HEK293 (cell line): ENCODE measurements at regions not wholly inside any gene's neighbourhood (a gene's known extent, or its start where the extent isn't known, plus 50 kb on each side); places are given as distances from the start of the nearest gene placed in this dataset.

ENCODE experiments used
- HOXC10 ChIP-seq: sonication (generic); formaldehyde crosslinking; IDR thresholded peaks from 2 replicates; pipeline ENCODE4 v1.8.1; 2023; ENCODE audit warnings: mild to moderate bottlenecking, missing genetic modification reagents
- KLF7 ChIP-seq: fragments of 450-650 bp; formaldehyde crosslinking; IDR thresholded peaks from 2 replicates; pipeline ENCODE4 v1.5.1; 2016; ENCODE audit warnings: missing biosample characterization, missing genetic modification characterization, borderline replicate concordance
- SP2 ChIP-seq: fragments of 450-650 bp; formaldehyde crosslinking; IDR thresholded peaks from 2 replicates; pipeline ENCODE4 v1.5.1; 2016; ENCODE audit warnings: missing biosample characterization, missing genetic modification characterization
- ZBTB21 ChIP-seq: fragments of 450-650 bp; formaldehyde crosslinking; IDR thresholded peaks from 2 replicates; pipeline ENCODE4 v1.5.1; 2017; ENCODE audit warnings: missing biosample characterization, missing genetic modification characterization
- ZFP3 ChIP-seq: fragments of 450-650 bp; formaldehyde crosslinking; IDR thresholded peaks from 2 replicates; pipeline ENCODE4 v1.5.1; 2016; ENCODE audit warnings: low read depth, missing biosample characterization, missing genetic modification characterization
- ZNF501 ChIP-seq: fragments of 450-650 bp; formaldehyde crosslinking; IDR thresholded peaks from 2 replicates; pipeline ENCODE4 v1.5.1; 2016; ENCODE audit warnings: missing biosample characterization, missing genetic modification characterization
- ZNF623 ChIP-seq: fragments of 450-650 bp; formaldehyde crosslinking; IDR thresholded peaks from 2 replicates; pipeline ENCODE4 v1.5.1; 2016; ENCODE audit warnings: missing biosample characterization, missing genetic modification characterization
- ZNF626 ChIP-seq: fragments of 450-650 bp; sonication (Bioruptor Pico); formaldehyde crosslinking; IDR thresholded peaks from 2 replicates; pipeline ENCODE4 v1.5.1; 2018; ENCODE audit warnings: missing biosample characterization, missing genetic modification characterization, inconsistent platforms
- ZNF76 ChIP-seq: fragments of 450-650 bp; formaldehyde crosslinking; IDR thresholded peaks from 2 replicates; pipeline ENCODE4; 2016; ENCODE audit warnings: low read depth, missing biosample characterization, missing genetic modification characterization, borderline replicate concordance
- TF ChIP-seq, protein P1 (sequence below): fragments of 450-650 bp; formaldehyde crosslinking; IDR thresholded peaks from 2 replicates; pipeline ENCODE4 v1.5.1; 2016; ENCODE audit warnings: missing biosample characterization, missing genetic modification characterization
- TF ChIP-seq, protein P2 (sequence below): fragments of 450-650 bp; formaldehyde crosslinking; IDR thresholded peaks from 2 replicates; pipeline ENCODE4 v1.5.1; 2016; ENCODE audit warnings: missing biosample characterization, missing genetic modification characterization
- TF ChIP-seq, protein P3 (sequence below): fragments of 450-650 bp; formaldehyde crosslinking; IDR thresholded peaks from 2 replicates; pipeline ENCODE4 v1.5.1; 2016; ENCODE audit warnings: missing biosample characterization, missing genetic modification characterization
- TF ChIP-seq, protein P4 (sequence below): fragments of 450-650 bp; formaldehyde crosslinking; IDR thresholded peaks from 2 replicates; pipeline ENCODE4 v1.5.1; 2017; ENCODE audit warnings: missing biosample characterization, mild to moderate bottlenecking, missing genetic modification characterization, moderate library complexity

DNA sequence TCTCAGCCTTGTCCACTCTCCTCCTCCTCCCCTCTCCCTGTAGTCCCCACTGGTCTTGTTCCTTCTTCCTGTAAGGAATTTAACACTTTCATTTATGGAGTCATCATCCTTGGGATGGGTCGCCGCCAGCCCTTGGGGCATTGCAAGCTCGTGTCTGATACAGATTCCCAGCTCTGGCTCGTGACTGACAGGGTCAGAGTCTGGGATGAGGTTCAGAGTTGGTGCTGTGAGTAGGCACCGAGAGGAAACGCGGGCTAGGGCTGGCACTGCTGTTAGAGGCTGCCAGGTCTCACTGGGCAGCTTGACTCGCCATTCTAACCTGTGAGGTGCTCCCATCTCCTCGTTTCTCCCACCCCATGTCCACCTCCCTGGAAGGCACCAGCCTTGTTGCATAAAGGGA is 407.0 kb downstream of the SOX9 start:
- TF ChIP-seq, protein P1, sequence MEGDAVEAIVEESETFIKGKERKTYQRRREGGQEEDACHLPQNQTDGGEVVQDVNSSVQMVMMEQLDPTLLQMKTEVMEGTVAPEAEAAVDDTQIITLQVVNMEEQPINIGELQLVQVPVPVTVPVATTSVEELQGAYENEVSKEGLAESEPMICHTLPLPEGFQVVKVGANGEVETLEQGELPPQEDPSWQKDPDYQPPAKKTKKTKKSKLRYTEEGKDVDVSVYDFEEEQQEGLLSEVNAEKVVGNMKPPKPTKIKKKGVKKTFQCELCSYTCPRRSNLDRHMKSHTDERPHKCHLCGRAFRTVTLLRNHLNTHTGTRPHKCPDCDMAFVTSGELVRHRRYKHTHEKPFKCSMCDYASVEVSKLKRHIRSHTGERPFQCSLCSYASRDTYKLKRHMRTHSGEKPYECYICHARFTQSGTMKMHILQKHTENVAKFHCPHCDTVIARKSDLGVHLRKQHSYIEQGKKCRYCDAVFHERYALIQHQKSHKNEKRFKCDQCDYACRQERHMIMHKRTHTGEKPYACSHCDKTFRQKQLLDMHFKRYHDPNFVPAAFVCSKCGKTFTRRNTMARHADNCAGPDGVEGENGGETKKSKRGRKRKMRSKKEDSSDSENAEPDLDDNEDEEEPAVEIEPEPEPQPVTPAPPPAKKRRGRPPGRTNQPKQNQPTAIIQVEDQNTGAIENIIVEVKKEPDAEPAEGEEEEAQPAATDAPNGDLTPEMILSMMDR (tag by site-specific recombination) = no peak
- no peak for TF ChIP-seq ZNF623 (tag by site-specific recombination)
- no peak for TF ChIP-seq ZBTB21
- TF ChIP-seq, protein P2, sequence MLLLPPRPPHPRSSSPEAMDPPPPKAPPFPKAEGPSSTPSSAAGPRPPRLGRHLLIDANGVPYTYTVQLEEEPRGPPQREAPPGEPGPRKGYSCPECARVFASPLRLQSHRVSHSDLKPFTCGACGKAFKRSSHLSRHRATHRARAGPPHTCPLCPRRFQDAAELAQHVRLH (tag by site-specific recombination) = no peak
- no peak for TF ChIP-seq ZNF626 (tag by site-specific recombination)
- no peak for TF ChIP-seq ZNF501
- TF ChIP-seq ZNF76 (tag by site-specific recombination) = no peak
- no peak for TF ChIP-seq SP2 (tag by site-specific recombination)
- TF ChIP-seq ZFP3 (tag by site-specific recombination) = no peak
- TF ChIP-seq, protein P3, sequence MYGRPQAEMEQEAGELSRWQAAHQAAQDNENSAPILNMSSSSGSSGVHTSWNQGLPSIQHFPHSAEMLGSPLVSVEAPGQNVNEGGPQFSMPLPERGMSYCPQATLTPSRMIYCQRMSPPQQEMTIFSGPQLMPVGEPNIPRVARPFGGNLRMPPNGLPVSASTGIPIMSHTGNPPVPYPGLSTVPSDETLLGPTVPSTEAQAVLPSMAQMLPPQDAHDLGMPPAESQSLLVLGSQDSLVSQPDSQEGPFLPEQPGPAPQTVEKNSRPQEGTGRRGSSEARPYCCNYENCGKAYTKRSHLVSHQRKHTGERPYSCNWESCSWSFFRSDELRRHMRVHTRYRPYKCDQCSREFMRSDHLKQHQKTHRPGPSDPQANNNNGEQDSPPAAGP (tag by site-specific recombination) = no peak
- TF ChIP-seq, protein P4, sequence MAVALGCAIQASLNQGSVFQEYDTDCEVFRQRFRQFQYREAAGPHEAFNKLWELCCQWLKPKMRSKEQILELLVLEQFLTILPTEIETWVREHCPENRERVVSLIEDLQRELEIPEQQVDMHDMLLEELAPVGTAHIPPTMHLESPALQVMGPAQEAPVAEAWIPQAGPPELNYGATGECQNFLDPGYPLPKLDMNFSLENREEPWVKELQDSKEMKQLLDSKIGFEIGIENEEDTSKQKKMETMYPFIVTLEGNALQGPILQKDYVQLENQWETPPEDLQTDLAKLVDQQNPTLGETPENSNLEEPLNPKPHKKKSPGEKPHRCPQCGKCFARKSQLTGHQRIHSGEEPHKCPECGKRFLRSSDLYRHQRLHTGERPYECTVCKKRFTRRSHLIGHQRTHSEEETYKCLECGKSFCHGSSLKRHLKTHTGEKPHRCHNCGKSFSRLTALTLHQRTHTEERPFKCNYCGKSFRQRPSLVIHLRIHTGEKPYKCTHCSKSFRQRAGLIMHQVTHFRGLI = no peak
- no peak for TF ChIP-seq KLF7
- no peak for TF ChIP-seq HOXC10
